HepG2 (cell line): ENCODE measurements at regions not wholly inside any gene's neighbourhood (a gene's known extent, or its start where the extent isn't known, plus 50 kb on each side); places are given as distances from the start of the nearest gene placed in this dataset.

Experiments used
- ATAC-seq: fragments of 200-7000 bp; cut with Tn5 transposase; 3 replicates; pipeline ENCODE4 v1.9.1; 2020; ENCODE audit warnings: mild to moderate bottlenecking, moderate library complexity
- BruUV-seq: library from RNA; stranded (reverse); fragments of 400-500 nt; replicated peaks from 2 replicates; lab custom pipeline; 2021; lab: Mats Ljungman, UMichigan
- CTCF ChIA-PET: fragments of 300-600 bp; formaldehyde crosslinking; extraction: SDS; loops from one replicate; lab custom pipeline; 2021; ENCODE audit warnings: low total read pairs, inconsistent platforms, low intra/inter-chr PET ratio; lab: Yijun Ruan, JAX
- POLR2A ChIA-PET: fragments of 350-600 bp; sonication (Branson Sonifier 250); formaldehyde crosslinking; loops from one replicate; lab custom pipeline; 2020; ENCODE audit warnings: antibody characterized with exemption, inconsistent platforms; lab: Yijun Ruan, JAX
- DNase-seq: peaks from one replicate; pipeline ENCODE4 v3.0.0-alpha.2; 2015; ENCODE audit warnings: low spot score
- FAIRE-seq: peaks from 3 replicates; lab custom pipeline; 2011; peaks lifted over from hg19 to GRCh38; lab: Jason Lieb, UNC
- H2AFZ ChIP-seq: one replicate; pipeline ENCODE4 v1.6.1; 2011; ENCODE audit warnings: low read length, inconsistent platforms
- H3K27ac ChIP-seq: fragments of 300-600 bp; 3 replicates; pipeline ENCODE4 v1.8.0; 2011; ENCODE audit warnings: mixed run types, mild to moderate bottlenecking, mixed read lengths, low read length, inconsistent platforms; ENCODE audit not compliant: insufficient read depth; ENCODE audit errors: extremely low read length
- H3K27me3 ChIP-seq, 2 experiments: fragments of 200-600 bp in 1 of 2; 2 replicates in 1 of 2; 3 replicates in 1 of 2; pipeline versions ENCODE4 v1.6.0 to v1.8.0; 2011; ENCODE audit warnings: low read length in 2 of 2, mild to moderate bottlenecking in 2 of 2, moderate library complexity in 2 of 2, inconsistent platforms in 1 of 2; ENCODE audit not compliant: insufficient read depth in 2 of 2, control insufficient read depth in 1 of 2
- H3K36me3 ChIP-seq, 2 experiments: fragments of 200-600 bp in 1 of 2; replicated peaks in 1 of 2; 2 replicates in 1 of 2; 3 replicates in 1 of 2; pipeline versions ENCODE4 v1.5.1 to v1.8.0; 2011; ENCODE audit warnings: low read length in 2 of 2, inconsistent platforms in 1 of 2; ENCODE audit not compliant: insufficient read depth in 2 of 2, control insufficient read depth in 1 of 2
- H3K4me1 ChIP-seq: 2 replicates; pipeline ENCODE4 v1.5.1; 2012; ENCODE audit warnings: low read length, inconsistent platforms; ENCODE audit not compliant: insufficient read depth
- H3K4me2 ChIP-seq: 2 replicates; pipeline ENCODE4 v1.6.0; 2011; ENCODE audit warnings: low read depth, low read length, inconsistent platforms
- H3K4me3 ChIP-seq, 3 experiments: fragments of 200-600 bp in 1 of 3; sonication (generic), shearing (Covaris generic) in 1 of 3; replicated peaks in 1 of 3; 2 replicates each; pipeline ENCODE4 v1.5.1; 2011 to 2016; ENCODE audit warnings: low read length in 3 of 3, inconsistent platforms in 2 of 3, low read depth in 2 of 3, mild to moderate bottlenecking in 2 of 3, control low read depth in 1 of 3, mixed read lengths in 1 of 3; ENCODE audit not compliant: insufficient read depth in 1 of 3
- H3K79me2 ChIP-seq: one replicate; pipeline ENCODE4 v1.6.1; 2011; ENCODE audit warnings: low read length, inconsistent platforms; ENCODE audit not compliant: insufficient read depth
- H3K9ac ChIP-seq: 2 replicates; pipeline ENCODE4 v1.6.0; 2011; ENCODE audit warnings: mild to moderate bottlenecking, low read depth, low read length, inconsistent platforms; ENCODE audit not compliant: insufficient read depth
- H3K9me3 ChIP-seq: 2 replicates; pipeline ENCODE4 v1.5.1; 2012; ENCODE audit warnings: mild to moderate bottlenecking, low read length
- H4K20me1 ChIP-seq: 2 replicates; pipeline ENCODE4 v1.6.0; 2011; ENCODE audit warnings: inconsistent platforms, mild to moderate bottlenecking, low read length, moderate library complexity; ENCODE audit not compliant: insufficient read depth
- ATF7-NPFF ChIP-seq: sonication (generic); formaldehyde crosslinking; IDR thresholded peaks from 2 replicates; pipeline ENCODE4 v1.8.1; 2023; ENCODE audit warnings: mild to moderate bottlenecking, low read depth, missing genetic modification reagents, moderate library complexity
- KAT8 ChIP-seq: IDR thresholded peaks from 2 replicates; pipeline ENCODE4 v1.6.1; 2016; ENCODE audit warnings: missing genetic modification reagents, missing compliant biosample characterization
- NCOA2 ChIP-seq: sonication (generic); formaldehyde crosslinking; IDR thresholded peaks from 2 replicates; pipeline ENCODE4 v1.8.0; 2022; ENCODE audit warnings: inconsistent platforms
- NR2C2 ChIP-seq: sonication (generic); formaldehyde crosslinking; IDR thresholded peaks from 2 replicates; pipeline ENCODE4 v1.4.0; 2020; ENCODE audit warnings: missing genetic modification reagents, mild to moderate bottlenecking, moderate library complexity, borderline replicate concordance
- PCBP1 ChIP-seq: fragments of 200-400 bp; formaldehyde crosslinking; IDR thresholded peaks from 2 replicates; pipeline ENCODE4 v1.6.1; 2017; ENCODE audit warnings: mild to moderate bottlenecking, low read depth, low read length, borderline replicate concordance
- RARA ChIP-seq: IDR thresholded peaks from 2 replicates; pipeline ENCODE4 v1.6.1; 2016; ENCODE audit warnings: missing genetic modification reagents, missing compliant biosample characterization
- ZBTB21 ChIP-seq: sonication (generic); formaldehyde crosslinking; IDR thresholded peaks from 2 replicates; pipeline ENCODE4 v1.4.0; 2020; ENCODE audit warnings: missing genetic modification reagents
- ZFP36 ChIP-seq: fragments of 150-350 bp; IDR thresholded peaks from 2 replicates; pipeline ENCODE4 v1.6.1; 2018; ENCODE audit warnings: borderline replicate concordance, low read length, low read depth; ENCODE audit not compliant: partially characterized antibody
- ZMYM3 ChIP-seq: sonication (generic); formaldehyde crosslinking; IDR thresholded peaks from 2 replicates; pipeline ENCODE4 v1.5.1; 2020; ENCODE audit warnings: mild to moderate bottlenecking, missing genetic modification reagents
- ZNF460 ChIP-seq: sonication (generic); formaldehyde crosslinking; IDR thresholded peaks from 2 replicates; pipeline ENCODE4 v1.5.1; 2020; ENCODE audit warnings: missing genetic modification reagents, mild to moderate bottlenecking, borderline replicate concordance
- ZNF776 ChIP-seq: sonication (generic); formaldehyde crosslinking; IDR thresholded peaks from 2 replicates; pipeline ENCODE4 v1.4.0; 2020; ENCODE audit warnings: mild to moderate bottlenecking, missing genetic modification reagents
- WGBS: methylation state at CpG from one replicate; pipeline ENCODE4 v1.1.6; 2017; ENCODE audit warnings: low lambda C conversion rate; 5-methylcytosine and 5-hydroxymethylcytosine counted together
- in situ Hi-C: cut with HindIII; loops from 2 replicates; pipeline ENCODE4 v1.10.0; 2017; ENCODE audit warnings: low pct_unique_long_range_greater_than_20kb; ENCODE audit not compliant: extremely low pct_ligation_motif_present
- intact Hi-C: fragments of 100-400 bp; cut with micrococcal nuclease; formaldehyde crosslinking; loops from one replicate; pipeline ENCODE4 v1.10.0; 2022; ENCODE audit not compliant: unreplicated experiment
- TF ChIP-seq, protein P1 (sequence below): sonication (generic); formaldehyde crosslinking; IDR thresholded peaks from 2 replicates; pipeline ENCODE4; 2020; ENCODE audit warnings: missing genetic modification reagents, mild to moderate bottlenecking, borderline replicate concordance
- TF ChIP-seq, protein P2 (sequence below): sonication (generic); formaldehyde crosslinking; IDR thresholded peaks from 2 replicates; pipeline ENCODE4 v1.4.0; 2020; ENCODE audit warnings: missing genetic modification reagents
- TF ChIP-seq, protein P3 (sequence below): sonication (generic); formaldehyde crosslinking; IDR thresholded peaks from 2 replicates; pipeline ENCODE4 v1.4.0; 2020; ENCODE audit warnings: missing genetic modification reagents, mild to moderate bottlenecking, borderline replicate concordance
- TF ChIP-seq, protein P4 (sequence below): sonication (generic); formaldehyde crosslinking; IDR thresholded peaks from 2 replicates; pipeline ENCODE4 v1.4.0; 2020; ENCODE audit warnings: missing genetic modification reagents

DNA sequence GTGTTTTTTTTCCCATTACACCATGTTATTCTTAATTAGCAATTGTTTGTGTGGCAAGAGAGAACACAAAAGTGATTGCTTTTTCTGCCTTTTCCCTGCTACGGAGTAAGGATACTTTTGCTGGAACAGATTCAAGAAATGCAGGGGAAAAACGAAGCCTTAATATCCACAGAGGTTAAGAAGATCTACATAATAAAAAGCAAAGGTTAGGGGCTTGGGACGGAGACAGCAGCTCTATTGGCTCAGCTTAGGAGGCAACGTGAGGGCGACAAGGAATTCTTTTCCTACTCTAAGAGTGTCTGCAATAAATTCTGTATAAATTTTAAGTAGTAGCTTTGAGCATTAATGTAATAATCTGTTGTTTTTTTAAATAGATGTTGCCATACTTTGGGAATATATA lies 693.3 kb downstream of the DTWD2 start:
- POLR2A ChIA-PET, result no interaction called here
- Histone ChIP-seq H4K20me1 (no peaks in the 10 kb centered on the region), H3K4me2 (no peak overlapping the region), H3K27ac (no peak overlapping the region), H2AFZ (no peak overlapping the region), H3K9me3 (no peaks in the 10 kb centered on the region), H3K9ac (no peak overlapping the region), H3K27me3 (no peaks in the 10 kb centered on the region), H3K4me1 (no peaks in the 10 kb centered on the region), H3K36me3 (no peaks in the 10 kb centered on the region), H3K4me3 (no peak overlapping the region), H3K79me2 (no peaks in the 10 kb centered on the region)
- intact Hi-C loops, result no loop called here
- WGBS, result 1% methylated on average over 5 of the region's 5 CpGs
- no TSS peak for BruUV-seq
- FAIRE-seq, result no peak
- ATAC-seq, result no peak
- TF ChIP-seq PCBP1 (no peak), ZNF776 (CRISPR knock-in tag) (no peak), NCOA2 (CRISPR knock-in tag) (no peak), ZFP36 (no peak), RARA (CRISPR knock-in tag) (no peak), NR2C2 (CRISPR knock-in tag) (no peak), KAT8 (CRISPR knock-in tag) (no peak), ATF7-NPFF (CRISPR knock-in tag) (no peak), ZBTB21 (CRISPR knock-in tag) (no peak), ZMYM3 (no peak), ZNF460 (CRISPR knock-in tag) (no peak)
- TF ChIP-seq, protein P1, sequence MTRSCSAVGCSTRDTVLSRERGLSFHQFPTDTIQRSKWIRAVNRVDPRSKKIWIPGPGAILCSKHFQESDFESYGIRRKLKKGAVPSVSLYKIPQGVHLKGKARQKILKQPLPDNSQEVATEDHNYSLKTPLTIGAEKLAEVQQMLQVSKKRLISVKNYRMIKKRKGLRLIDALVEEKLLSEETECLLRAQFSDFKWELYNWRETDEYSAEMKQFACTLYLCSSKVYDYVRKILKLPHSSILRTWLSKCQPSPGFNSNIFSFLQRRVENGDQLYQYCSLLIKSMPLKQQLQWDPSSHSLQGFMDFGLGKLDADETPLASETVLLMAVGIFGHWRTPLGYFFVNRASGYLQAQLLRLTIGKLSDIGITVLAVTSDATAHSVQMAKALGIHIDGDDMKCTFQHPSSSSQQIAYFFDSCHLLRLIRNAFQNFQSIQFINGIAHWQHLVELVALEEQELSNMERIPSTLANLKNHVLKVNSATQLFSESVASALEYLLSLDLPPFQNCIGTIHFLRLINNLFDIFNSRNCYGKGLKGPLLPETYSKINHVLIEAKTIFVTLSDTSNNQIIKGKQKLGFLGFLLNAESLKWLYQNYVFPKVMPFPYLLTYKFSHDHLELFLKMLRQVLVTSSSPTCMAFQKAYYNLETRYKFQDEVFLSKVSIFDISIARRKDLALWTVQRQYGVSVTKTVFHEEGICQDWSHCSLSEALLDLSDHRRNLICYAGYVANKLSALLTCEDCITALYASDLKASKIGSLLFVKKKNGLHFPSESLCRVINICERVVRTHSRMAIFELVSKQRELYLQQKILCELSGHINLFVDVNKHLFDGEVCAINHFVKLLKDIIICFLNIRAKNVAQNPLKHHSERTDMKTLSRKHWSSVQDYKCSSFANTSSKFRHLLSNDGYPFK (CRISPR knock-in tag), result no peak
- TF ChIP-seq, protein P2, sequence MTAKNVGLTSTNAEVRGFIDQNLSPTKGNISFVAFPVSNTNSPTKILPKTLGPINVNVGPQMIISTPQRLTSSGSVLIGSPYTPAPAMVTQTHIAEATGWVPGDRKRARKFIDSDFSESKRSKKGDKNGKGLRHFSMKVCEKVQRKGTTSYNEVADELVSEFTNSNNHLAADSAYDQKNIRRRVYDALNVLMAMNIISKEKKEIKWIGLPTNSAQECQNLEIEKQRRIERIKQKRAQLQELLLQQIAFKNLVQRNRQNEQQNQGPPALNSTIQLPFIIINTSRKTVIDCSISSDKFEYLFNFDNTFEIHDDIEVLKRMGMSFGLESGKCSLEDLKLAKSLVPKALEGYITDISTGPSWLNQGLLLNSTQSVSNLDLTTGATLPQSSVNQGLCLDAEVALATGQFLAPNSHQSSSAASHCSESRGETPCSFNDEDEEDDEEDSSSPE (CRISPR knock-in tag), result no peak
- TF ChIP-seq, protein P3, sequence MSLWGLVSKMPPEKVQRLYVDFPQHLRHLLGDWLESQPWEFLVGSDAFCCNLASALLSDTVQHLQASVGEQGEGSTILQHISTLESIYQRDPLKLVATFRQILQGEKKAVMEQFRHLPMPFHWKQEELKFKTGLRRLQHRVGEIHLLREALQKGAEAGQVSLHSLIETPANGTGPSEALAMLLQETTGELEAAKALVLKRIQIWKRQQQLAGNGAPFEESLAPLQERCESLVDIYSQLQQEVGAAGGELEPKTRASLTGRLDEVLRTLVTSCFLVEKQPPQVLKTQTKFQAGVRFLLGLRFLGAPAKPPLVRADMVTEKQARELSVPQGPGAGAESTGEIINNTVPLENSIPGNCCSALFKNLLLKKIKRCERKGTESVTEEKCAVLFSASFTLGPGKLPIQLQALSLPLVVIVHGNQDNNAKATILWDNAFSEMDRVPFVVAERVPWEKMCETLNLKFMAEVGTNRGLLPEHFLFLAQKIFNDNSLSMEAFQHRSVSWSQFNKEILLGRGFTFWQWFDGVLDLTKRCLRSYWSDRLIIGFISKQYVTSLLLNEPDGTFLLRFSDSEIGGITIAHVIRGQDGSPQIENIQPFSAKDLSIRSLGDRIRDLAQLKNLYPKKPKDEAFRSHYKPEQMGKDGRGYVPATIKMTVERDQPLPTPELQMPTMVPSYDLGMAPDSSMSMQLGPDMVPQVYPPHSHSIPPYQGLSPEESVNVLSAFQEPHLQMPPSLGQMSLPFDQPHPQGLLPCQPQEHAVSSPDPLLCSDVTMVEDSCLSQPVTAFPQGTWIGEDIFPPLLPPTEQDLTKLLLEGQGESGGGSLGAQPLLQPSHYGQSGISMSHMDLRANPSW (CRISPR knock-in tag), result no peak
- TF ChIP-seq, protein P4, sequence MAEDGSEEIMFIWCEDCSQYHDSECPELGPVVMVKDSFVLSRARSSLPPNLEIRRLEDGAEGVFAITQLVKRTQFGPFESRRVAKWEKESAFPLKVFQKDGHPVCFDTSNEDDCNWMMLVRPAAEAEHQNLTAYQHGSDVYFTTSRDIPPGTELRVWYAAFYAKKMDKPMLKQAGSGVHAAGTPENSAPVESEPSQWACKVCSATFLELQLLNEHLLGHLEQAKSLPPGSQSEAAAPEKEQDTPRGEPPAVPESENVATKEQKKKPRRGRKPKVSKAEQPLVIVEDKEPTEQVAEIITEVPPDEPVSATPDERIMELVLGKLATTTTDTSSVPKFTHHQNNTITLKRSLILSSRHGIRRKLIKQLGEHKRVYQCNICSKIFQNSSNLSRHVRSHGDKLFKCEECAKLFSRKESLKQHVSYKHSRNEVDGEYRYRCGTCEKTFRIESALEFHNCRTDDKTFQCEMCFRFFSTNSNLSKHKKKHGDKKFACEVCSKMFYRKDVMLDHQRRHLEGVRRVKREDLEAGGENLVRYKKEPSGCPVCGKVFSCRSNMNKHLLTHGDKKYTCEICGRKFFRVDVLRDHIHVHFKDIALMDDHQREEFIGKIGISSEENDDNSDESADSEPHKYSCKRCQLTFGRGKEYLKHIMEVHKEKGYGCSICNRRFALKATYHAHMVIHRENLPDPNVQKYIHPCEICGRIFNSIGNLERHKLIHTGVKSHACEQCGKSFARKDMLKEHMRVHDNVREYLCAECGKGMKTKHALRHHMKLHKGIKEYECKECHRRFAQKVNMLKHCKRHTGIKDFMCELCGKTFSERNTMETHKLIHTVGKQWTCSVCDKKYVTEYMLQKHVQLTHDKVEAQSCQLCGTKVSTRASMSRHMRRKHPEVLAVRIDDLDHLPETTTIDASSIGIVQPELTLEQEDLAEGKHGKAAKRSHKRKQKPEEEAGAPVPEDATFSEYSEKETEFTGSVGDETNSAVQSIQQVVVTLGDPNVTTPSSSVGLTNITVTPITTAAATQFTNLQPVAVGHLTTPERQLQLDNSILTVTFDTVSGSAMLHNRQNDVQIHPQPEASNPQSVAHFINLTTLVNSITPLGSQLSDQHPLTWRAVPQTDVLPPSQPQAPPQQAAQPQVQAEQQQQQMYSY (CRISPR knock-in tag), result no peak
- in situ Hi-C loops, result no loop called here
- CTCF ChIA-PET, result no interaction called here
- no peak for DNase-seq
